Mesenchymal stem cell (in vitro differentiated cells and primary cell): ENCODE measurements at regions not wholly inside any gene's neighbourhood (a gene's known extent, or its start where the extent isn't known, plus 50 kb on each side); places are given as distances from the start of the nearest gene placed in this dataset.
"Not testable (repeated sequence)": the region's sequence is repeated elsewhere in the genome, so short reads cannot be mapped to it uniquely, and the experiment has no call there.

Source experiments
- DNase-seq: peaks from one replicate; pipeline ENCODE4 v3.0.0-alpha.2; 2013
- H2AFZ ChIP-seq: one replicate; pipeline ENCODE4 v1.6.1; 2013; ENCODE audit warnings: low read depth, mild to moderate bottlenecking, control low read depth, inconsistent platforms, low read length, moderate library complexity
- H2AK5ac ChIP-seq: 2 replicates; pipeline ENCODE4 v1.6.1; 2013; ENCODE audit warnings: low read length, moderate library complexity, mild to moderate bottlenecking, inconsistent platforms; ENCODE audit not compliant: severe bottlenecking
- H2BK120ac ChIP-seq: one replicate; pipeline ENCODE4 v1.6.1; 2013; ENCODE audit warnings: low read depth, mild to moderate bottlenecking, inconsistent platforms, low read length, moderate library complexity
- H2BK12ac ChIP-seq, 2 experiments: one replicate each; pipeline ENCODE4 v1.6.1; 2013; ENCODE audit warnings: inconsistent platforms in 2 of 2, low read length in 2 of 2, mild to moderate bottlenecking in 2 of 2, moderate library complexity in 2 of 2, control low read depth in 1 of 2
- H2BK15ac ChIP-seq: one replicate; pipeline ENCODE4 v1.6.1; 2013; ENCODE audit warnings: mild to moderate bottlenecking, low read depth, inconsistent platforms; ENCODE audit not compliant: poor library complexity, severe bottlenecking
- H2BK5ac ChIP-seq: 2 replicates; pipeline ENCODE4 v1.6.1; 2013; ENCODE audit warnings: low read depth, mild to moderate bottlenecking, low read length, control low read depth, inconsistent platforms; ENCODE audit not compliant: poor library complexity, severe bottlenecking
- H3K14ac ChIP-seq, 2 experiments: one replicate each; pipeline ENCODE4 v1.6.1; 2013; ENCODE audit warnings: inconsistent platforms in 2 of 2, low read length in 2 of 2, control low read depth in 1 of 2, mild to moderate bottlenecking in 1 of 2, moderate library complexity in 1 of 2
- H3K18ac ChIP-seq, 2 experiments: one replicate each; pipeline ENCODE4 v1.6.1; 2013; ENCODE audit warnings: inconsistent platforms in 2 of 2, low read length in 2 of 2, control low read depth in 1 of 2, low read depth in 1 of 2, mild to moderate bottlenecking in 1 of 2
- H3K23ac ChIP-seq, 2 experiments: one replicate each; pipeline ENCODE4 v1.6.1; 2013; ENCODE audit warnings: inconsistent platforms in 2 of 2, low read length in 2 of 2, mild to moderate bottlenecking in 2 of 2, moderate library complexity in 2 of 2, control low read depth in 1 of 2
- H3K27ac ChIP-seq: 2 replicates; pipeline ENCODE4 v1.5.1; 2013; ENCODE audit warnings: mild to moderate bottlenecking, moderate library complexity, low read length, control low read depth, inconsistent platforms; ENCODE audit not compliant: poor library complexity, severe bottlenecking
- H3K27me3 ChIP-seq, 2 experiments: 2 replicates each; pipeline versions ENCODE4 v1.6.1 to v1.7.0; 2013; ENCODE audit warnings: low read length in 2 of 2, mild to moderate bottlenecking in 2 of 2, moderate library complexity in 2 of 2, control low read depth in 1 of 2, inconsistent platforms in 1 of 2; ENCODE audit not compliant: control insufficient read depth in 1 of 2, insufficient read depth in 1 of 2
- H3K36me3 ChIP-seq, 2 experiments: 2 replicates each; pipeline versions ENCODE4 v1.6.1 to v1.7.0; 2013; ENCODE audit warnings: low read length in 2 of 2, control low read depth in 1 of 2, inconsistent platforms in 1 of 2, low read depth in 1 of 2, mild to moderate bottlenecking in 1 of 2; ENCODE audit not compliant: insufficient read depth in 2 of 2, control insufficient read depth in 1 of 2
- H3K4ac ChIP-seq, 2 experiments: one replicate each; pipeline ENCODE4 v1.6.1; 2013; ENCODE audit warnings: inconsistent platforms in 2 of 2, low read length in 2 of 2, mild to moderate bottlenecking in 2 of 2, moderate library complexity in 2 of 2, control low read depth in 1 of 2, low read depth in 1 of 2
- H3K4me1 ChIP-seq: 2 replicates; pipeline ENCODE4 v1.6.1; 2013; ENCODE audit warnings: low read depth, low read length, control low read depth; ENCODE audit not compliant: control insufficient read depth, insufficient read depth
- H3K4me2 ChIP-seq: 2 replicates; pipeline ENCODE4 v1.6.1; 2013; ENCODE audit warnings: low read length, mild to moderate bottlenecking, inconsistent platforms; ENCODE audit not compliant: poor library complexity, severe bottlenecking
- H3K4me3 ChIP-seq, 2 experiments: 2 replicates each; pipeline versions ENCODE4 v1.5.1 to v1.7.0; 2013; ENCODE audit warnings: low read length in 2 of 2, mild to moderate bottlenecking in 2 of 2, control low read depth in 1 of 2, low read depth in 1 of 2; ENCODE audit not compliant: insufficient read depth in 1 of 2
- H3K79me1 ChIP-seq: replicated peaks from 2 replicates; pipeline ENCODE4 v1.6.1; 2013; ENCODE audit warnings: mild to moderate bottlenecking, control low read depth, low read length, inconsistent platforms; ENCODE audit not compliant: poor library complexity, severe bottlenecking
- H3K9ac ChIP-seq: 2 replicates; pipeline ENCODE4 v1.7.0; 2013; ENCODE audit warnings: mild to moderate bottlenecking, low read length, moderate library complexity
- H3K9me3 ChIP-seq: 2 replicates; pipeline ENCODE4 v1.7.0; 2013; ENCODE audit warnings: mild to moderate bottlenecking, low read length; ENCODE audit not compliant: control insufficient read depth
- H4K8ac ChIP-seq: one replicate; pipeline ENCODE4 v1.6.1; 2013; ENCODE audit warnings: inconsistent platforms, mild to moderate bottlenecking, low read length, moderate library complexity
- H4K91ac ChIP-seq: one replicate; pipeline ENCODE4 v1.6.1; 2013; ENCODE audit warnings: mild to moderate bottlenecking, low read length, inconsistent platforms
- WGBS: methylation state at CpG from one replicate; pipeline ENCODE4 v1.1.7; 2013; ENCODE audit warnings: mixed read lengths; 5-methylcytosine and 5-hydroxymethylcytosine counted together

DNA sequence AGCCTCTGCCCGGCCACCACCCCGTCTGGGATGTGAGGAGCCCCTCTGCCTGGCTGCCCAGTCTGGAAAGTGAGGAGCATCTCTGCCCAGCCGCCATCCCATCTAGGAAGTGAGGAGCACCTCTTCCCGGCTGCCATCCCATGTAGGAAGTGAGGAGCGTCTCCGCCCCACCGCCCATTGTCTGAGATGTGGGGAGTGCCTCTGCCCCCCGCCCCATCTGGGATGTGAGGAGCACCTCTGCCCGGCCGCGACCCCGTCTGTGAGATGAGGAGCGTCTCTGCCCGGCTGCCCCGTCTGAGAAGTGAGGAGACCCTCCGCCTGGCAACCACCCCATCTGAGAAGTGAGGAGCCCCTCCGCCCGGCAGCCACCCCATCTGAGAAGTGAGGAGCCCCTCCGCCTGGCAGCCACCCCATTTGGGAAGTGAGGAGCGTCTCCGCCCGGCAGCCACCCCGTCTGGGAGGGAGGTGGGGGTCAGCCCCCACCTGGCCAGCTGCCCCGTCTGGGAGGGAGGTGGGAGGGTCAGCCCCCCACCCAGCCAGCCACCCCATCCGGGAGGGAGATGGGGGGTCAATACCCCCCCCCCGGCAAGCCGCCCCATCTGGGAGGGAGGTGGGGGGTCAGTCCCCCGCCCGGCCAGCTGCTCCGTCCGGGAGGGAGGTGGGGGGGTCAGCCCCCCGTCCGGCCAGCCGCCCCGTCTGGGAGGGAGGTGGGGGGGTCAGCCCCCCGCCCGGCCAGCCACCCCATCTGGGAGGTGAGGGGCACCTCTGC is 195.8 kb upstream of the SYNCRIP start:
- H2AFZ ChIP-seq, H4K8ac ChIP-seq, H3K9me3 ChIP-seq, H3K23ac ChIP-seq, H3K4ac ChIP-seq, H2BK15ac ChIP-seq, H3K14ac ChIP-seq, H3K27me3 ChIP-seq, H2AK5ac ChIP-seq, H3K18ac ChIP-seq, H3K36me3 ChIP-seq, H3K4me3 ChIP-seq, H2BK12ac ChIP-seq, H3K9ac ChIP-seq, H2BK120ac ChIP-seq, DNase-seq, H4K91ac ChIP-seq, H3K4me1 ChIP-seq, H3K27ac ChIP-seq, H2BK5ac ChIP-seq, H3K79me1 ChIP-seq, H3K4me2 ChIP-seq: not testable (repeated sequence)
- WGBS: 96% methylated on average over 18 of the region's 37 CpGs

DNA sequence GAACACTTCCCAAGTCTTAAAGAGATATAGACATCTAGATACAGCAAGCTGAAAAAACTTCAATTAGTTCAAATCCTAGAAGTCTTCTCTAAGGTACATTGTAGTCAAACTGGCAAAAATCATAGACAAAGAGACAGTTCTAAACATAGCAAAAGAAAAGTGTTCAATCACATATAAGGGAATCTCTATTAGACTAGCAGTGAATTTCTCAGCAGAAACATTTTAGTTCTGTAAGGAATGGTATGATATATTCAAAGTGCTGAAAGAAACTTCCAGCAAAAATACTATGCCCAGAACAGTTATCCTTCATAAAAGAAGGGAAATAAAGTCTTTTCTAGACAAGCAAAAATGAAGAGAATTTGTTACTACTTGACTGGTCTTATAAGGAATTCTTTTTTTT is 186.3 kb upstream of the SYNCRIP start:
- H2BK15ac ChIP-seq: no peak overlapping the region
- no peak overlapping the region for H3K4ac ChIP-seq
- no peaks in the 10 kb centered on the region for H3K4me1 ChIP-seq
- no peak for DNase-seq
- H2AFZ ChIP-seq: no peak overlapping the region
- no peaks in the 10 kb centered on the region for H3K36me3 ChIP-seq
- H4K91ac ChIP-seq: no peak overlapping the region
- no peak overlapping the region for H3K23ac ChIP-seq
- H3K4me3 ChIP-seq: no peak overlapping the region
- no peak overlapping the region for H3K14ac ChIP-seq
- H2BK120ac ChIP-seq: no peak overlapping the region
- H3K18ac ChIP-seq: no peak overlapping the region
- peaks cover 31% of the 10 kb centered on the region for H3K9me3 ChIP-seq
- no peak overlapping the region for H3K4me2 ChIP-seq
- H3K79me1 ChIP-seq: no peaks in the 10 kb centered on the region
- no peak overlapping the region for H2AK5ac ChIP-seq
- no peak overlapping the region for H2BK12ac ChIP-seq
- H3K27ac ChIP-seq: no peak overlapping the region
- no peak overlapping the region for H2BK5ac ChIP-seq
- H3K9ac ChIP-seq: no peak overlapping the region
- H4K8ac ChIP-seq: no peak overlapping the region
- H3K27me3 ChIP-seq: no peaks in the 10 kb centered on the region

DNA sequence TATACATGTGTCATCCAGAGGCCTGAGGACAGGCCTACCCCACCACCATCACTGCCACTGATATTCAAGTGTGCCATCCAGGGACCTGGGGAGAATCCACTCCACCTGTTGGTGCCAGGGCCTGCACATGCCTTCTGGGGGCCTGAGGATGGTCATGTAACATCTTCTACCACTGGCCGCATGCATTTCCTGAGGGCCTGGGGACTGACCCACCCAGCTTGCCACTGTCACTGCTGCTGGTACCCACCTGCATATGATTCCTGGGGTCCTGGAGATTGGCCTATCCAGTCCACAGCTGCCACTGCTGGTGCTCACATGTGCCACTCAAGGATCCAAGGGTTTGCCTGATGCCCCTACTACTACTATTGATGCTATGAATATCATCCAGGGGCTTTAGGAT is 184.3 kb upstream of the SYNCRIP start:
- 95% methylated on average over 1 of the region's 1 CpG for WGBS
- H4K91ac ChIP-seq: no peak overlapping the region
- no peak overlapping the region for H3K9ac ChIP-seq
- no peak overlapping the region for H2BK15ac ChIP-seq
- no peak overlapping the region for H3K23ac ChIP-seq
- no peaks in the 10 kb centered on the region for H3K36me3 ChIP-seq
- H2BK12ac ChIP-seq: no peak overlapping the region
- no peak overlapping the region for H2AFZ ChIP-seq
- H3K4me3 ChIP-seq: no peak overlapping the region
- no peak overlapping the region for H2AK5ac ChIP-seq
- H4K8ac ChIP-seq: no peak overlapping the region
- no peak overlapping the region for H3K4ac ChIP-seq
- no peak overlapping the region for H3K4me2 ChIP-seq
- no peak overlapping the region for H2BK120ac ChIP-seq
- H3K79me1 ChIP-seq: no peaks in the 10 kb centered on the region
- no peak overlapping the region for H2BK5ac ChIP-seq
- no peak for DNase-seq
- H3K14ac ChIP-seq: no peak overlapping the region
- H3K18ac ChIP-seq: no peak overlapping the region
- no peak overlapping the region for H3K27ac ChIP-seq
- H3K9me3 ChIP-seq: peaks cover 38% of the 10 kb centered on the region
- H3K4me1 ChIP-seq: no peaks in the 10 kb centered on the region
- H3K27me3 ChIP-seq: no peaks in the 10 kb centered on the region

DNA sequence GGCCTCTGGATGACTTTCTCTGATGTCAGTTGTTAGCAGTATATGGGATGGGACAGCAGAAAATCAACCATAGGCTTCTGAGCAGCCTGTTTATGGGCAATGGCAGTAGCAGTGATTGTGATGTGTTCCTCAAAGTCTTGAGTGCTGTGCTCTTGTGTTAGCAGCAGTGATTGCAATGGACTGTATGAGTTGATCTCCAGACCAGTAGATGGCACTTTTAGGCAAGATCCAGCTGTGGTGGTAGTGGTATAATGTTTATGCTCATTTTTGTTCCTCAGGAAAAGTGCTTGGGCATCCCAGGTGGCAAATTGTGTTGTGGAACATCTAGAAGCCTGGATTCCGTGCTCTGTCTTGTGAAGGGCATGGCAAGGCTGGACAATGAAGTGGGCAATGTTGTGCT is 181.6 kb upstream of the SYNCRIP start:
- no peak overlapping the region for H4K8ac ChIP-seq
- no peak overlapping the region for H3K18ac ChIP-seq
- H3K27me3 ChIP-seq: no peaks in the 10 kb centered on the region
- no peak for DNase-seq
- no peak overlapping the region for H3K4me2 ChIP-seq
- 47% methylated on average over 1 of the region's 1 CpG for WGBS
- H4K91ac ChIP-seq: no peak overlapping the region
- no peak overlapping the region for H3K14ac ChIP-seq
- H3K4me3 ChIP-seq: no peak overlapping the region
- H3K9me3 ChIP-seq: peaks cover 38% of the 10 kb centered on the region
- H3K4ac ChIP-seq: no peak overlapping the region
- no peak overlapping the region for H2AFZ ChIP-seq
- H3K23ac ChIP-seq: no peak overlapping the region
- no peaks in the 10 kb centered on the region for H3K36me3 ChIP-seq
- no peaks in the 10 kb centered on the region for H3K79me1 ChIP-seq
- H3K27ac ChIP-seq: no peak overlapping the region
- H2BK12ac ChIP-seq: no peak overlapping the region
- no peak overlapping the region for H2BK120ac ChIP-seq
- H3K4me1 ChIP-seq: no peaks in the 10 kb centered on the region
- H2BK5ac ChIP-seq: no peak overlapping the region
- H3K9ac ChIP-seq: no peak overlapping the region
- no peak overlapping the region for H2BK15ac ChIP-seq
- no peak overlapping the region for H2AK5ac ChIP-seq
